Osteoblast (primary cell): ENCODE measurements at regions not wholly inside any gene's neighbourhood (a gene's known extent, or its start where the extent isn't known, plus 50 kb on each side); places are given as distances from the start of the nearest gene placed in this dataset.

Experiments
- DNase-seq: peaks from one replicate; pipeline ENCODE4 v3.0.0; 2011; ENCODE audit warnings: low spot score, mixed read lengths; ENCODE audit not compliant: insufficient read length; ENCODE audit errors: missing footprints
- H2AFZ ChIP-seq: 2 replicates; pipeline ENCODE4 v1.6.0; 2011; ENCODE audit warnings: mild to moderate bottlenecking, low read length
- H3K27ac ChIP-seq: 2 replicates; pipeline ENCODE4 v1.5.1; 2011; ENCODE audit warnings: mild to moderate bottlenecking, low read depth, low read length, moderate library complexity
- H3K27me3 ChIP-seq: 2 replicates; pipeline ENCODE4 v1.6.0; 2012; ENCODE audit warnings: mild to moderate bottlenecking, control low read depth, inconsistent platforms, low read length, moderate library complexity; ENCODE audit not compliant: insufficient read depth
- H3K36me3 ChIP-seq: 2 replicates; pipeline ENCODE4 v1.5.1; 2011; ENCODE audit warnings: mild to moderate bottlenecking, low read length, control low read depth, moderate library complexity; ENCODE audit not compliant: insufficient read depth
- H3K4me1 ChIP-seq: 2 replicates; pipeline ENCODE4 v1.5.1; 2011; ENCODE audit warnings: mild to moderate bottlenecking, low read length, control low read depth, moderate library complexity; ENCODE audit not compliant: insufficient read depth
- H3K4me2 ChIP-seq: 2 replicates; pipeline ENCODE4 v1.6.0; 2011; ENCODE audit warnings: mild to moderate bottlenecking, low read length; ENCODE audit not compliant: insufficient read depth
- H3K4me3 ChIP-seq: fragments of 200-600 bp; sonication (generic); 3 replicates; pipeline ENCODE4 v1.5.1; 2012; ENCODE audit warnings: mild to moderate bottlenecking, low read length, inconsistent platforms; ENCODE audit not compliant: insufficient read depth
- H3K79me2 ChIP-seq: 2 replicates; pipeline ENCODE4 v1.6.0; 2012; ENCODE audit warnings: mild to moderate bottlenecking, low read length, control low read depth, inconsistent platforms; ENCODE audit not compliant: insufficient read depth
- H3K9me3 ChIP-seq: 2 replicates; pipeline ENCODE4 v1.5.1; 2011; ENCODE audit warnings: low read depth, low read length, control low read depth
- H4K20me1 ChIP-seq: 2 replicates; pipeline ENCODE4 v1.6.0; 2012; ENCODE audit warnings: mild to moderate bottlenecking, low read length, control low read depth; ENCODE audit not compliant: insufficient read depth
- CTCF ChIP-seq: IDR thresholded peaks from 2 replicates; pipeline ENCODE4 v1.5.1; 2011; ENCODE audit warnings: mild to moderate bottlenecking, low read depth, low read length, moderate library complexity; ENCODE audit errors: extremely low read depth

GRCh38 chr11:45385423-45385822, 99.3 kb upstream of the SYT13 start:
- no peak for TF ChIP-seq CTCF
- H3K36me3 ChIP-seq, result no peaks in the 10 kb centered on the region
- no peak overlapping the region for H3K4me3 ChIP-seq
- H4K20me1 ChIP-seq, result no peaks in the 10 kb centered on the region
- no peak overlapping the region for H3K27ac ChIP-seq
- no peak overlapping the region for H2AFZ ChIP-seq
- H3K4me2 ChIP-seq, result no peak overlapping the region
- H3K27me3 ChIP-seq, result peaks cover 26% of the 10 kb centered on the region
- H3K9me3 ChIP-seq, result no peaks in the 10 kb centered on the region
- no peaks in the 10 kb centered on the region for H3K79me2 ChIP-seq
- DNase-seq, result no peak
- peaks cover 28% of the 10 kb centered on the region for H3K4me1 ChIP-seq

DNA sequence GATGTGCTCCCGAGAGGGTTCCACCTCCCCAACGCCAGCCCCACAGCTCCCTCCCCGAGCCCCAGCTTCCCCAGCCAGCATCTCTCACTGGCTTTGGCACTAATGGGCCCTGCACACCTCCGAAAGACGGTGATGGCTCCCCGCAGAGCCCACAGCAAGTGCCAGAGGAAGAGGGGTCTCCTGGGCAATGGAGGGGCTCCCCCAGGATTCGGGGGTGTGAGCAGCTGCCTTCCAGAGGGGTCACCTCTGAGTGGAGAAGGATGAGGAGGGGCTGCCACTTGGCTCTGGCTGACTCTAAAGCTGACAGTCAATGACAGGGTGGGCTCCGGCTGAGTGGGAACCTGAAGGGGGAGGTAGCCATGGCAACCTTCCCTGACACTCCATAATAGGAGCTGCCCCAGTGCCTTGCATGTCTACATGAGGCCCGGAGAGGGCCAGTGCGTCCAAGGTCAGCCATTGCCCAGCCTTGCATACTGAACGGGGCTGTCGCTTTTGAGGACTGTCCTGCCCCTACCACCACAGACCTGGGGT, 98.6 kb upstream of the SYT13 start:
- no peaks in the 10 kb centered on the region for H3K9me3 ChIP-seq
- no peak for TF ChIP-seq CTCF
- H3K4me2 ChIP-seq, result no peak overlapping the region
- H3K79me2 ChIP-seq, result no peaks in the 10 kb centered on the region
- no peaks in the 10 kb centered on the region for H4K20me1 ChIP-seq
- H2AFZ ChIP-seq, result no peak overlapping the region
- peaks cover 24% of the 10 kb centered on the region for H3K4me1 ChIP-seq
- no peak overlapping the region for H3K27ac ChIP-seq
- peaks cover 31% of the 10 kb centered on the region for H3K27me3 ChIP-seq
- H3K36me3 ChIP-seq, result no peaks in the 10 kb centered on the region
- DNase-seq, result peak; percentile 6
- H3K4me3 ChIP-seq, result no peak overlapping the region

DNA sequence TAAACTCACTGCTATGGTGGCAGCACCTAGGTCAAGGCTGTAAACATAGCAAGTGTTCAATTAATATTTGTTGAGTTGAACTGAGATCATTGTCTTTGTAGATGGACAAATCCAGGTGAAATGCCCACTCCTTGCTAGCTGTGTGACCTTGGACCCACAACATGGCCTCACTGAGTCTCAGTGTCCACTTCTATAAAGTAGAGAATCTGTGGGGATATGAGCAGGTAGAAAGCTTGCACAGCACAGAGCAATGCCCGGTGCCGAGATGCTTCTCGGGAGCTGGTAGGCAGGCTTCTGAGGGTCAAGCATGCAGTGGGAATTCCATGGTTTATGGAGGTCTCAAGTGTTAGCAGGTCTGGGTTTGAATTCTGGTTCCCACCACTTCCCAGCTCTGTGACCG, 97.9 kb upstream of the SYT13 start:
- no peaks in the 10 kb centered on the region for H3K79me2 ChIP-seq
- H3K9me3 ChIP-seq, result no peaks in the 10 kb centered on the region
- no peak overlapping the region for H3K27ac ChIP-seq
- H3K4me3 ChIP-seq, result no peak overlapping the region
- peaks cover 24% of the 10 kb centered on the region for H3K4me1 ChIP-seq
- no peaks in the 10 kb centered on the region for H3K36me3 ChIP-seq
- no peak for TF ChIP-seq CTCF
- no peak overlapping the region for H3K4me2 ChIP-seq
- H2AFZ ChIP-seq, result no peak overlapping the region
- no peaks in the 10 kb centered on the region for H4K20me1 ChIP-seq
- peaks cover 35% of the 10 kb centered on the region for H3K27me3 ChIP-seq
- DNase-seq, result peak; percentile 52

DNA sequence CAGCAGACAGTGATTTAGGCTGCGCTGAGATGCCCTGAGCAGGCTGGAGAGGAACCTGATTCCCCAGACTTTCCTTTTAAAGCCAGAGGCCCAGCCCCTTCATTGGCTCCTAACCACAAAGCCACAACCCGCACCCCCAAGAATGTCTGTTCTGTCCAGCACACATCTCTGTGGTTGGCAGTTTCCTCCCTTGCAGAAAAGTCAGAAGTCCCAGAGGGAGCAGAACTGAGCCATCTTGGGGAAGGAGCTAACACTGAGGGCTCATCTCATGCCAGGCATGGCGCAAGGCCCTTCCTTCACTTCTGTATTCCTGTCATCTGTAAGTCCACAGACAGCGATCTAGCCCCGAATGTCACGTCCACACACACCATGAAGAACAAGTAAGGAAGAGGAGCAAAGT, 97.1 kb upstream of the SYT13 start:
- H3K9me3 ChIP-seq, result no peaks in the 10 kb centered on the region
- H3K4me1 ChIP-seq, result peaks cover 17% of the 10 kb centered on the region
- H3K36me3 ChIP-seq, result no peaks in the 10 kb centered on the region
- peak overlapping the region; percentile 0 for H3K4me3 ChIP-seq
- DNase-seq, result peak; percentile 89
- no peak for TF ChIP-seq CTCF
- H4K20me1 ChIP-seq, result no peaks in the 10 kb centered on the region
- no peak overlapping the region for H3K27ac ChIP-seq
- peak overlapping the region; percentile 68 for H3K4me2 ChIP-seq
- no peaks in the 10 kb centered on the region for H3K79me2 ChIP-seq
- H3K27me3 ChIP-seq, result peaks cover 31% of the 10 kb centered on the region
- H2AFZ ChIP-seq, result peak overlapping the region; percentile 8
